GM23338 (cell line): ENCODE measurements at regions not wholly inside any gene's neighbourhood (a gene's known extent, or its start where the extent isn't known, plus 50 kb on each side); places are given as distances from the start of the nearest gene placed in this dataset.

Experiments
- ATAC-seq: fragments of 200-7000 bp; cut with Tn5 transposase; 3 replicates; pipeline ENCODE4 v1.9.1; 2020
- DNase-seq: peaks from one replicate; pipeline ENCODE4 v3.0.0-alpha.2; 2015; ENCODE audit warnings: low spot score
- H2AFZ ChIP-seq: fragments of 200-600 bp; sonication (generic); 2 replicates; pipeline ENCODE4 v1.8.0; 2016; ENCODE audit warnings: antibody characterized with exemption, mild to moderate bottlenecking, moderate library complexity
- H3F3A ChIP-seq: fragments of 200-600 bp; sonication (generic); replicated peaks from 2 replicates; pipeline ENCODE4 v1.8.0; 2017; ENCODE audit warnings: antibody characterized with exemption, mixed run types, low read depth
- H3K27ac ChIP-seq: fragments of 200-600 bp; sonication (generic); 2 replicates; pipeline ENCODE4 v1.6.1; 2016; ENCODE audit warnings: low read depth
- H3K27me3 ChIP-seq: fragments of 200-600 bp; sonication (generic); 2 replicates; pipeline ENCODE4 v1.8.0; 2016; ENCODE audit warnings: mild to moderate bottlenecking, mixed run types, moderate library complexity; ENCODE audit not compliant: insufficient read depth
- H3K36me3 ChIP-seq: fragments of 200-600 bp; sonication (generic); 2 replicates; pipeline ENCODE4 v1.8.0; 2016; ENCODE audit warnings: mild to moderate bottlenecking; ENCODE audit not compliant: insufficient read depth
- H3K4me1 ChIP-seq: fragments of 200-600 bp; sonication (generic); 2 replicates; pipeline ENCODE4 v1.8.0; 2016; ENCODE audit warnings: mild to moderate bottlenecking, moderate library complexity; ENCODE audit not compliant: insufficient read depth
- H3K4me2 ChIP-seq: fragments of 200-600 bp; sonication (generic); 2 replicates; pipeline ENCODE4 v1.7.1; 2017; ENCODE audit warnings: mixed run types
- H3K4me3 ChIP-seq: fragments of 200-600 bp; sonication (generic); 2 replicates; pipeline ENCODE4 v1.6.1; 2016; ENCODE audit warnings: mixed run types
- H3K79me2 ChIP-seq: fragments of 200-600 bp; sonication (generic); replicated peaks from 2 replicates; pipeline ENCODE4 v1.8.0; 2017; ENCODE audit warnings: mild to moderate bottlenecking; ENCODE audit not compliant: insufficient read depth
- H3K9me2 ChIP-seq: fragments of 200-600 bp; sonication (generic); 2 replicates; pipeline ENCODE4 v1.8.0; 2017; ENCODE audit not compliant: insufficient read depth
- H4K20me1 ChIP-seq: fragments of 200-600 bp; sonication (generic); replicated peaks from 2 replicates; pipeline ENCODE4 v1.8.0; 2017; ENCODE audit warnings: mild to moderate bottlenecking; ENCODE audit not compliant: insufficient read depth
- H3K27ac Mint-ChIP-seq: 2 replicates; pipeline ENCODE4 v1.8.0; 2020; ENCODE audit warnings: inconsistent platforms, mild to moderate bottlenecking, moderate library complexity, mixed read lengths
- H3K27me3 Mint-ChIP-seq: 3 replicates; pipeline ENCODE4 v1.8.0; 2022; ENCODE audit warnings: low read depth, mild to moderate bottlenecking, moderate library complexity, mixed read lengths, inconsistent platforms; ENCODE audit not compliant: insufficient read depth, poor library complexity
- H3K36me3 Mint-ChIP-seq: 3 replicates; pipeline ENCODE4 v1.8.0; 2021; ENCODE audit warnings: low read depth, mild to moderate bottlenecking, inconsistent platforms, moderate library complexity, mixed read lengths
- H3K4me1 Mint-ChIP-seq: 3 replicates; pipeline ENCODE4 v1.8.0; 2020; ENCODE audit warnings: mild to moderate bottlenecking, inconsistent platforms, mixed read lengths
- H3K4me3 Mint-ChIP-seq: 3 replicates; pipeline ENCODE4 v1.8.0; 2021; ENCODE audit warnings: moderate library complexity, mild to moderate bottlenecking, inconsistent platforms, mixed read lengths
- H3K9me3 Mint-ChIP-seq: 3 replicates; pipeline ENCODE4 v1.8.0; 2020; ENCODE audit warnings: moderate library complexity, mild to moderate bottlenecking, inconsistent platforms, mixed read lengths
- CREB1 ChIP-seq: fragments of 250-450 bp; sonication (Bioruptor Pico); IDR thresholded peaks from 2 replicates; pipeline ENCODE4 v1.5.0; 2020; ENCODE audit warnings: low read depth, mild to moderate bottlenecking, moderate library complexity
- EZH2 ChIP-seq: fragments of 200-600 bp; sonication (generic); IDR thresholded peaks from one replicate; pipeline ENCODE4 v1.8.0; 2017; ENCODE audit warnings: antibody characterized with exemption, mild to moderate bottlenecking, low read depth; ENCODE audit not compliant: unreplicated experiment
- EZH2phosphoT487 ChIP-seq: fragments of 200-600 bp; sonication (generic); IDR thresholded peaks from one replicate; pipeline ENCODE4 v1.8.1; 2018; ENCODE audit warnings: antibody characterized with exemption; ENCODE audit not compliant: unreplicated experiment
- NANOG ChIP-seq: IDR thresholded peaks from 2 replicates; pipeline ENCODE4 v1.6.1; 2016; ENCODE audit warnings: antibody characterized with exemption, borderline replicate concordance
- REST ChIP-seq: IDR thresholded peaks from one replicate; pipeline ENCODE4 v1.6.1; 2018; ENCODE audit warnings: antibody characterized with exemption; ENCODE audit not compliant: unreplicated experiment
- STAT1 ChIP-seq: IDR thresholded peaks from one replicate; pipeline ENCODE4 v1.6.1; 2016; ENCODE audit warnings: antibody characterized with exemption; ENCODE audit not compliant: unreplicated experiment
- ZNF114 ChIP-seq: fragments of 250-450 bp; sonication (Bioruptor Pico); IDR thresholded peaks from 2 replicates; pipeline ENCODE4 v1.5.0; 2020; ENCODE audit warnings: mild to moderate bottlenecking, moderate library complexity
- ZNF331 ChIP-seq: fragments of 250-450 bp; sonication (Bioruptor Pico); IDR thresholded peaks from 2 replicates; pipeline ENCODE4 v1.5.0; 2020; ENCODE audit warnings: low read depth, mild to moderate bottlenecking, moderate library complexity
- ZNF462 ChIP-seq: fragments of 250-450 bp; sonication (Bioruptor Pico); IDR thresholded peaks from 2 replicates; pipeline ENCODE4 v1.5.0; 2020; ENCODE audit warnings: mild to moderate bottlenecking, moderate library complexity
- TF ChIP-seq, protein P1 (sequence below): IDR thresholded peaks from 2 replicates; pipeline ENCODE4 v1.6.1; 2016; ENCODE audit warnings: antibody characterized with exemption

- no peak overlapping the region for H3K27ac Mint-ChIP-seq
- no peaks in the 10 kb centered on the region for H4K20me1 ChIP-seq
- ATAC-seq (no peak), DNase-seq (no peak)
- peaks cover 5% of the 10 kb centered on the region for H3K4me1 Mint-ChIP-seq
- peaks cover 6% of the 10 kb centered on the region for H3K27me3 Mint-ChIP-seq
- no peaks in the 10 kb centered on the region for H3K9me2 ChIP-seq
- no peaks in the 10 kb centered on the region for H3F3A ChIP-seq
- H3K36me3 Mint-ChIP-seq = no peaks in the 10 kb centered on the region
- no peak overlapping the region for H3K4me3 ChIP-seq
- no peaks in the 10 kb centered on the region for H3K79me2 ChIP-seq
- H3K9me3 Mint-ChIP-seq = no peaks in the 10 kb centered on the region
- H2AFZ ChIP-seq = no peak overlapping the region
- H3K36me3 ChIP-seq = no peaks in the 10 kb centered on the region
- no peak overlapping the region for H3K27ac ChIP-seq
- TF ChIP-seq ZNF462 = no peak
- no peak for TF ChIP-seq ZNF331
- no peak for TF ChIP-seq EZH2
- no peak for TF ChIP-seq EZH2phosphoT487
- no peaks in the 10 kb centered on the region for H3K27me3 ChIP-seq
- H3K4me3 Mint-ChIP-seq = no peak overlapping the region
- H3K4me2 ChIP-seq = no peak overlapping the region
- no peaks in the 10 kb centered on the region for H3K4me1 ChIP-seq
Observed at GRCh38 chr1:29806646-29807319, 570.5 kb downstream of the PTPRU start.

- Histone ChIP-seq H3K4me2 (no peak overlapping the region), H3F3A (no peaks in the 10 kb centered on the region), H4K20me1 (no peaks in the 10 kb centered on the region), H3K27me3 (no peaks in the 10 kb centered on the region), H3K9me2 (no peaks in the 10 kb centered on the region), H3K27ac (no peak overlapping the region), H3K4me3 (no peak overlapping the region), H3K4me1 (no peaks in the 10 kb centered on the region), H3K36me3 (no peaks in the 10 kb centered on the region), H2AFZ (no peak overlapping the region), H3K79me2 (no peaks in the 10 kb centered on the region)
- peaks cover 9% of the 10 kb centered on the region for H3K27me3 Mint-ChIP-seq
- H3K9me3 Mint-ChIP-seq = no peaks in the 10 kb centered on the region; the same call in 2 of the 3 replicates
- no peak for ATAC-seq
- H3K4me1 Mint-ChIP-seq = peaks cover 5% of the 10 kb centered on the region
- H3K36me3 Mint-ChIP-seq = no peaks in the 10 kb centered on the region
- H3K27ac Mint-ChIP-seq = no peak overlapping the region
- no peak overlapping the region for H3K4me3 Mint-ChIP-seq
- DNase-seq = no peak
- TF ChIP-seq EZH2 = no peak
- no peak for TF ChIP-seq STAT1
- no peak for TF ChIP-seq CREB1 (CRISPR knock-in tag)
- TF ChIP-seq EZH2phosphoT487 = no peak
- TF ChIP-seq ZNF114 = no peak
- TF ChIP-seq, protein P1, sequence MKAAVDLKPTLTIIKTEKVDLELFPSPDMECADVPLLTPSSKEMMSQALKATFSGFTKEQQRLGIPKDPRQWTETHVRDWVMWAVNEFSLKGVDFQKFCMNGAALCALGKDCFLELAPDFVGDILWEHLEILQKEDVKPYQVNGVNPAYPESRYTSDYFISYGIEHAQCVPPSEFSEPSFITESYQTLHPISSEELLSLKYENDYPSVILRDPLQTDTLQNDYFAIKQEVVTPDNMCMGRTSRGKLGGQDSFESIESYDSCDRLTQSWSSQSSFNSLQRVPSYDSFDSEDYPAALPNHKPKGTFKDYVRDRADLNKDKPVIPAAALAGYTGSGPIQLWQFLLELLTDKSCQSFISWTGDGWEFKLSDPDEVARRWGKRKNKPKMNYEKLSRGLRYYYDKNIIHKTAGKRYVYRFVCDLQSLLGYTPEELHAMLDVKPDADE = no peak
- no peak for TF ChIP-seq REST
- TF ChIP-seq NANOG = no peak
Observed at GRCh38 chr1:29805896-29806160, 569.5 kb downstream of the PTPRU start.
